MCF 10A (cell line): ENCODE measurements at regions not wholly inside any gene's neighbourhood (a gene's known extent, or its start where the extent isn't known, plus 50 kb on each side); places are given as distances from the start of the nearest gene placed in this dataset.

Experiments used
- BruUV-seq: library from RNA; stranded (reverse); fragments of 400-500 nt; replicated peaks from 2 replicates; lab custom pipeline; 2021; lab: Mats Ljungman, UMichigan
- CTCF ChIA-PET: fragments of 300-600 bp; sonication (Branson Sonifier 250); formaldehyde crosslinking; extraction: SDS; loops from one replicate; lab custom pipeline; 2021; ENCODE audit warnings: antibody characterized with exemption, inconsistent platforms; lab: Yijun Ruan, JAX
- POLR2A ChIA-PET: fragments of 300-600, 350-650 bp; sonication (Branson Sonifier 250); formaldehyde crosslinking; extraction: SDS; loops from one replicate; lab custom pipeline; 2020; ENCODE audit warnings: antibody characterized with exemption, inconsistent platforms; lab: Yijun Ruan, JAX
- DNase-seq: peaks from one replicate; pipeline ENCODE4 v3.0.0-alpha.2; 2018; ENCODE audit not compliant: unreplicated experiment
- H3K27ac Mint-ChIP-seq: one replicate; pipeline ENCODE4 v1.8.0; 2022; ENCODE audit warnings: mild to moderate bottlenecking, low read depth, mixed read lengths; ENCODE audit not compliant: unreplicated experiment
- H3K27me3 Mint-ChIP-seq: one replicate; pipeline ENCODE4 v1.8.0; 2022; ENCODE audit warnings: mixed read lengths; ENCODE audit not compliant: insufficient read depth, unreplicated experiment
- H3K36me3 Mint-ChIP-seq: one replicate; pipeline ENCODE4 v1.8.0; 2022; ENCODE audit warnings: mild to moderate bottlenecking, moderate library complexity, mixed read lengths; ENCODE audit not compliant: insufficient read depth, unreplicated experiment
- H3K4me1 Mint-ChIP-seq: one replicate; pipeline ENCODE4 v1.8.0; 2022; ENCODE audit warnings: mixed read lengths; ENCODE audit not compliant: insufficient read depth, unreplicated experiment
- H3K4me3 Mint-ChIP-seq: one replicate; pipeline ENCODE4 v1.8.0; 2022; ENCODE audit warnings: mild to moderate bottlenecking, moderate library complexity, mixed read lengths; ENCODE audit not compliant: unreplicated experiment
- H3K9me3 Mint-ChIP-seq: one replicate; pipeline ENCODE4 v1.8.0; 2022; ENCODE audit warnings: mixed read lengths; ENCODE audit not compliant: unreplicated experiment
- CTCF ChIP-seq: fragments of 200-600 bp; IDR thresholded peaks from one replicate; pipeline ENCODE4 v1.8.0; 2022; ENCODE audit warnings: antibody characterized with exemption, mild to moderate bottlenecking; ENCODE audit not compliant: unreplicated experiment
- intact Hi-C: fragments of 100-400 bp; cut with micrococcal nuclease; formaldehyde crosslinking; loops from 2 replicates; pipeline ENCODE4 v1.14.1; 2022

DNA sequence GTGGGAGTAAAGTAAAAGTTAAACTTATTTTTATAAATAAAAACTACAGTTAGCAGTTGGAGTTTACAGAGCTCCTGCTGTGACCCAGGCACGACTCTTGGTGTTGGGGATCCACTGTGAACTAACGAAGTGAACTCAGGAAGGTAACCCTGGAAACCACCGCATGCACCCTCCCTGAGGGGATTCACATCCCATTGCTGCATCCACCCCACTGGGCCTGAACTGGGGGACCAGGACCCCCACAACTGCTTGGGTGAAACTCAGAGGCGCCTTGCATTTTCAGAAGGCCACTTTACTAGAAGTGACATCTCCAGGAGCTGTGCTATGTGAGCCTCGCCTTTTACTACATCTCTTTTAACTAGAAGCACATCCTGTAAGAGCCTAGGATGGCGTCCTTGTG, 166.4 kb downstream of the TEX29 start:
- Mint-ChIP-seq H3K4me1 (no peaks in the 10 kb centered on the region), H3K27ac (no peak overlapping the region), H3K4me3 (no peak overlapping the region), H3K36me3 (no peaks in the 10 kb centered on the region), H3K9me3 (peaks cover 15% of the 10 kb centered on the region), H3K27me3 (no peaks in the 10 kb centered on the region)
- no peak for TF ChIP-seq CTCF
- ChIA-PET POLR2A (no interaction called here), CTCF (interaction anchor here (1.5 kb wide), 1 partner anchor 13 kb away, joined by 4 read pairs; no protein-coding TSS in a partner anchor)
- DNase-seq, result no peak
- no TSS peak for BruUV-seq
- intact Hi-C loops, result no loop called here

- Mint-ChIP-seq H3K4me1 (no peaks in the 10 kb centered on the region), H3K27me3 (no peaks in the 10 kb centered on the region), H3K36me3 (no peaks in the 10 kb centered on the region), H3K27ac (no peak overlapping the region), H3K9me3 (peaks cover 16% of the 10 kb centered on the region), H3K4me3 (no peak overlapping the region)
- CTCF ChIA-PET, result interaction anchor here (0.6 to 4.1 kb wide), 3 partner anchors 14 to 1085 kb away, joined by 3 to 17 read pairs (median 5); no protein-coding TSS in a partner anchor
- no peak for DNase-seq
- intact Hi-C loops, result no loop called here
- no TSS peak for BruUV-seq
- TF ChIP-seq CTCF, result no peak
- POLR2A ChIA-PET, result no interaction called here
Measured at GRCh38 chr13:111488486-111489132, 168.2 kb downstream of the TEX29 start.

GRCh38 chr13:111489301-111489700, 168.9 kb downstream of the TEX29 start:
- Mint-ChIP-seq H3K36me3 (no peaks in the 10 kb centered on the region), H3K4me1 (no peaks in the 10 kb centered on the region), H3K27me3 (no peaks in the 10 kb centered on the region), H3K4me3 (no peak overlapping the region), H3K27ac (no peak overlapping the region), H3K9me3 (peaks cover 16% of the 10 kb centered on the region)
- no peak for DNase-seq
- POLR2A ChIA-PET, result no interaction called here
- TF ChIP-seq CTCF, result no peak
- CTCF ChIA-PET, result interaction anchor here (0.7 to 4.1 kb wide), 2 partner anchors 15 to 966 kb away, joined by 4 to 17 read pairs; no protein-coding TSS in a partner anchor
- no TSS peak for BruUV-seq
- intact Hi-C loops, result no loop called here

- Mint-ChIP-seq H3K27ac (no peak overlapping the region), H3K27me3 (no peaks in the 10 kb centered on the region), H3K36me3 (no peaks in the 10 kb centered on the region), H3K9me3 (peaks cover 16% of the 10 kb centered on the region), H3K4me3 (no peak overlapping the region), H3K4me1 (no peaks in the 10 kb centered on the region)
- CTCF ChIA-PET, result interaction anchor here (0.6 to 4.1 kb wide), 2 partner anchors 16 to 891 kb away, joined by 3 to 17 read pairs; no protein-coding TSS in a partner anchor
- DNase-seq, result no peak
- intact Hi-C loops, result no loop called here
- POLR2A ChIA-PET, result interaction anchor here (0.6 kb wide), 1 partner anchor 836 kb away, joined by 3 read pairs; no protein-coding TSS in a partner anchor
- TF ChIP-seq CTCF, result no peak
- no TSS peak for BruUV-seq
Measured at GRCh38 chr13:111490611-111491010, 170.2 kb downstream of the TEX29 start.
